CD4-positive, alpha-beta T cell treated with Interferon alpha-2 for 1 hour (primary cell): ENCODE measurements at regions not wholly inside any gene's neighbourhood (a gene's known extent, or its start where the extent isn't known, plus 50 kb on each side); places are given as distances from the start of the nearest gene placed in this dataset.
"Not testable (repeated sequence)": the region's sequence is repeated elsewhere in the genome, so short reads cannot be mapped to it uniquely, and the experiment has no call there.

Source experiments
- DNase-seq, 2 donors: peaks; one replicate each; pipeline ENCODE4 v3.0.0-alpha.2; 2020 to 2022

DNA sequence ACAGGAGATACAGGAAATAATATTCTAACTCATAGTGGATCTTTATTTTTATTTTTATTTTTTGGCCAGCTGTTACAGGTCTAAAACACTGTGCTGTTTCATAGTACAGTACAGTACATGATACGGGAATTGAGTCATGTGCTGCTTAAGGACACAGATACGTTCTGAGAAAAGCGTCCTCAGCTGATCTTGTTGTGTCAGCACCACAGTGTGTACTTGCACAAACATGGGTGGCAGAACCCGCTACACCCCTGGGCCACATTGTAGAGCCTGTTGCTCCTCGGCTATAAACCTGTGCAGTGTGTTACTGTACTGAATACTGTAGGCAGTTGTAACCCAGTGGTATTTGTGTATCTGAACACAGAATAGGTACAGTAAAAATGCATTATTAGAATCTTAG, 183.4 kb downstream of the OR4M2 start:
- DNase-seq: no peak

DNA sequence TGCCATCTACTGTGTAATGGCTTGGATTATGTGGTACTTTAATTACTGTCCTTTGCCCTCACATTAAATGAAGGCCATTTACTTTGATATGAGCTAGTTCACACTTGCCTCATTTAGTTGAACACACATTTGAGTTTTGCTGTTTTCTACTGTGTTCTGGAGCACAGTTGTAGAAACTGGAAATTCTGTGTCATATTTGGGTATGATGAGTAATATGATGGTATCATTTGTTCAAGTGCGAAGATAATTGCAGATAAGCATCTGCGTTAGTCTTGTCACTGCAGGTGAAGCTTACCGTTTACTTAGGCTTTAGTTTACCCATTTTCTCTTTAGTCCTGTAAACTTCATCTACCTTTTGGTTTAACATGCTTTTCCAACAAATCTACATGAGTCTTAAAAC, 183.9 kb downstream of the OR4M2 start:
- DNase-seq: not testable (repeated sequence)

DNA sequence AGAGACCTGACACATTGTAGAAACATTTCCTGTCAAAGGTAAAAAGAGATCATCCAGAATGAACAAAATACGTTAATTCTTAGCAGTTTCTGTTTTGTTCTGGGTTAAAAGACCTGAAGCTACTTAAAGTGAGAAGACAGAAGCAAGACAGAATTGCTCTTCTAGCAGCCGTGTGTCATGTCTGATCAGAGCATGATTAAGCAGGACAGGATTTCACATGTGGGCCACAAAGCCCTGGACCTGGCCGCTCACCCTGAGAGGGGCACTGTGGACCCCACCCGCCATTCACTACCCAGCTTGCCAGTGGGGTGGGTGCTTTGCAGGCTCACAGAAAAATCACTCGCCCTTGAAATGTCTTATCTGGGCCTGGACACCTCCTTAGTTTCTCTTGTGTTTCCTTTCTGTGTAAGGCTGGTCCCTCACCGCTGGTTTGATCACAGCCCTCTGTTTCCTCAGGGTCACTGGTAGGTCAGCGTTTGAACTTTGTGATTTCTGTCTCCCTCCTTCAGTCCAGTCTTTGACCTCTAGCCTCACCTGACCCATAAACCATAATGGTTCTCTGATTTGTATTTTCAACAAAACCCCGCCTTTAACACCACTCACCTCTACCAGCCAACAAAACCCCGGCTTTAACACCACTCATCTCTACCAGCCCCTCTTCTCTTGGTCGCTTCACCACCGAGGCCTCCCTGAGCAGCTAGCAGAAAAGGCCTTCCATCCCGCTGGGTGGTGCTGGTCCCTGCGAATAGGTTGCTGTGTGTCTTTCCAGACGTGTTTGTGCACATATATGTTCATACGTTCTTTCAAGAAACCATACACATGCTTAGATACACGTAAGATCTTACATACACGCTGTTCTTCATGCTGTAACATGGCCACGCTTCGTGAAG, 185.0 kb downstream of the OR4M2 start:
- DNase-seq: peak in 1 of 2 donors; percentile 18

DNA sequence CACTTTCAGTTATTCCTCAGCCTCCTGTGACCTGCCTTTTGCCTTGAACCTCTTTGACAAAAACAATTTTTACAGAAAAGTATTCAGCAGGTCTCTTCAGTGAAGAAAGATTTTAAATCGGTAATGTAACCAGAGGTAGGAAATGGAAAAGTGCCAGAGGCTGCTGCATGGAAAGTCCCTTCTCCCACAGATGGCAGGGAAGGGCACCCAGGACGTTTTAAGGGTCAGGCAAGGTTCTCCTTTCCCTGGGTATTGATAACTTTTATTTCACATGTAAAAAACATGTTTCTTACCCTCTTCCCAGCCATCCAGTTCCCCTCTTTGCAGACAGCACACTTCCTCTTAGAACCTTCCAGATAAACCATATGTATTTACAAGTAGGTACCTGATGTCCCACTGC, 185.6 kb downstream of the OR4M2 start:
- DNase-seq: no peak

DNA sequence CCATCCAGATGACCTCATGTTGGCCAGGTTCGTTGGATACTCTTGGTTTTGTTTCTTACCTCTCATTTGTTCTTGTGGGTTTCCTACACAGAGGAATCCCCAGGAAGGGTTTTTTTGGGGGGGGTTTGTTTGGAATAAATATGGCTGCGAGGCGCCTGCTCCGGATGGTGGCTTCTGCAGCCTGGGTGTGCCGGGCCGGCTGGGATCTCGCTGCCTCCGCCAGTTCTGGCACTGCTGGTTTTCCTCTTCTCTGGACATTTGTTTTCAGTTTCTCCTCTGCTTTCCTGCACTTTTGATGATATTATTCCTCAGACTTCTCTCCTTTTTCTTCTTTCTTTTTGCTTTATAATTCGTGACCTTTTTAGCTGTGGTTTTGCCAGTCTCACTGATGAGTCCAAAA, 187.4 kb downstream of the OR4M2 start:
- no peak for DNase-seq

DNA sequence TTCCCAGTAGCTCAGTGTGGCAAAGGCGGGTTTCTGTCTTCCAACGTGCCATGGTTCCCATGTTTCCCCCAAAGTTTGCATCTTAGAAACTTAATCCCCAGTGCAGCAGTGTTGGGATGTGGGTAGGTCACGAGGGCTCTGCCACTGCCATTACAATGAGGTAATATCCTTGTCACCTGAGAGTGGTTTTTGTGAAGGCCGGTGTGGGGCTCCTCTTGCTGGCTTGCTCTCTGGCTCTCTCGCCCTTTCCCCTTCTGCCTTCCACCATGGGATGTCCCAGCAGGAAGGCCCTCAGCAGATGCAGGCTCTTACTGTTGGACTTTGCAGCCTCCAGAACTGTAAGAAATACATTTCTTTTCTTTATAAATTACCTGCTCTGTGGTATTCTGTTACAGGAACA, 187.9 kb downstream of the OR4M2 start:
- not testable (repeated sequence) for DNase-seq

DNA sequence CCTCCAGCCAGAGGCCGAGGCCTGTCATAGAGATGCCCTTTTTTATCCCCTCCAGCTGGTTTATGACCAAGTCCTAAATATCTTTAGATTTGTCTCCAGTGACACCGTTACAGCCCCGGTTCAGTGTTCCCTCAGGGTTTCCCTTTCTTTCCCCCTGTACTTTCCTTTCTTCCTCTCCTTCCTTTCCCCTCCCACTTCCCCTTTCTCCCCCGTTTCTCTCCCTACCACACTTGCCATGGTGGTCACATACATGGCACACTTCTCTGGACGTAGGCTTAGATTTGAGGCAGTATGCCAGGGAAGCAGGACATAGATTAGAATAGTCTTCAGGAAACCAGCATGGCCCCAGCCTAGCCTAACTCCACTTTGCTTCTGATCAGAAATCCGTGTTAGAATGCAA, 188.3 kb downstream of the OR4M2 start:
- not testable (repeated sequence) for DNase-seq

DNA sequence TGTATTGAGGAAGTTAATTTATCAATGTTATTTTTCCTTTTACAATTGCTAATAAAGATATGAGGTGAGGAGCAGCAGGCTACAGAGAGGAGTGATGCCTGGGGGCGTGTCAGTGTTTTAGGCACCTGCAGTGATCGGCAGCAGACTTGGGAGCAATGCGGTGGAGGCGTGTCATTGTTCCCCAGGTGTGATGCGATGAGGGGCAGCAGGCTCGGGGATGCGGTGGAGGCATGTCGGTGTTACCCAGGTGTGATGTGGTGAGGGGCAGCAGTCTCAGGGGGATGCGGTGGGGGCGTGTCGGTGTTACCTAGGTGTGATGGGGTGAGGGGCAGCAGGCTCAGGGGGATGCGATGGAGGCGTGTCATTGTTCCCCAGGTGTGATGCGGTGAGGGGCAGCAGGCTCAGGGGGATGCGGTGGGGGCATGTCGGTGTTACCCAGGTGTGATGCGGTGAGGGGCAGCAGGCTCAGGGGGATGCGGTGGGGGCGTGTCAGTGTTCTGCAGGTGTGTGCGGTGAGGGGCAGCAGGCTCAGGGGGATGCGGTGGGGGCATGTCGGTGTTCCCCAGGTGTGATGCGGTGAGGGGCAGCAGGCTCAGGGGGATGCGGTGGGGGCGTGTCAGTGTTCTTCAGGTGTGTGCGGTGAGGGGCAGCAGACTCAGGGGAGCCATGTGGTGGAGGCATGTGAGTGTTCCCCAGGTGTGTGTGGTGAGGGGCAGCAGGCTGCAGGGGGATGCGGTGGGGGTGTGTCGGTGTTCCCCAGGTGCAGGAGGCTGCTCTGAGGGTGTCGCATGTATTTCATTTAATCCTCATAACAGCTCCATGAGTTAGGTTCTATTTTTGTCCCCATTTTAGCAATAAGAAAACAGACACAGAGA, 186.2 kb upstream of the GOLGA6L22 start:
- DNase-seq: not testable (repeated sequence)

DNA sequence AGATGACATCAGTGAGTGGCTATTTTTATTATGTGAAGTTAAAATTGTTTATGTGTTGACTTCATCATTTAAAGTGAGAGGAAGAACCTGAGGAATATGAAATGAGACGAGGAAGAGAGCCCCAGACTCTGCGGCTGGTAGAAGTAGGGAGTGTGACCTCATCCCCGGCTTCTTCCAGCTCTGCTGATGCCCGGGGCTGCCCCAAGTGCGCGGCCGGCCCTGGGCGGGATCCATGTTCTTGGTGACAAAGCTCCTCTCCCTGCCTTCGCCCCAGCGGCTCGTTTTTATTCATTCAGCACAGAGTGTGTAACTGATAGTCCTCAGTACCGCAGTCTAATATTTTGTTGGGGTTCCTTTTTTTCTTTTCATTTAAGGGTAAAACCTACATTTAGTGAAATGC, 185.5 kb upstream of the GOLGA6L22 start:
- not testable (repeated sequence) for DNase-seq

DNA sequence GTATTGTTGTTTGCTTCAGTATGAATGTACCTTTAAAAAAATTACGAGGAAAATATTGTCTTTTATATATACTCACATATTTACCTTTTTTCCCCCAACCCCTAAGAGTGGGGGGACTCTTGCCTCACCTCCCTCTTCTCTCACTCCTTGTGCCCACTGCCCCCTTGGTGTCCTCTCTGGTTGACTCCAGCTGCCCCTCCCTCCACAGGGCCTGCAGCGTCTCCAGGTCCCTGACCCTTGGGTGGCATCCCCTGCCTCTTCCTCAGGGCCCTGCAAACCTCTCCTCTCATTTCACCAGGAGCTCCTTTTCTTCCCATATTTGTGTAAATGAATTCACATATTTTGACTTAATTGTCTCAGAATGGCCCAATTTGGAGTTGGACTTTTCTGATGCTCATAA, 184.3 kb upstream of the GOLGA6L22 start:
- DNase-seq: not testable (repeated sequence)

DNA sequence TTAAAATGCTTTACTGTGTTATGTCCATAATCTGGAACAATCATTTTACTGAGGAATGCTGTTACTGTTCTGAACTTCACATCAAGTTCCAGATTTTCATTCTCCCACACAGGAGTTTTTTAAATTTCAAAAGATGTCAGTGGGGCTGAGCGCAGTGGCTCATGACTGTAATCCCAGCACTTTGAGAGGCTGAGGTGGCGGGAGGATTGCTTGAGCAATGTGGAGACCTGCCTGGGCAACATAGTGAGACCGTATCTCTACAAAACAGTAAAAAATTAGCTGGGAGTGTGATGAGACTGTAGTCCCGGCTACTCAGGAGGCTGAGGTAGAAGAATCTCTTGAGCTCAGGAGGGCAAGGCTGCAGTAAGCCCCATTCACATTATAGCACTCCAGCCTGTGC, 177.9 kb upstream of the GOLGA6L22 start:
- DNase-seq: not testable (repeated sequence)

DNA sequence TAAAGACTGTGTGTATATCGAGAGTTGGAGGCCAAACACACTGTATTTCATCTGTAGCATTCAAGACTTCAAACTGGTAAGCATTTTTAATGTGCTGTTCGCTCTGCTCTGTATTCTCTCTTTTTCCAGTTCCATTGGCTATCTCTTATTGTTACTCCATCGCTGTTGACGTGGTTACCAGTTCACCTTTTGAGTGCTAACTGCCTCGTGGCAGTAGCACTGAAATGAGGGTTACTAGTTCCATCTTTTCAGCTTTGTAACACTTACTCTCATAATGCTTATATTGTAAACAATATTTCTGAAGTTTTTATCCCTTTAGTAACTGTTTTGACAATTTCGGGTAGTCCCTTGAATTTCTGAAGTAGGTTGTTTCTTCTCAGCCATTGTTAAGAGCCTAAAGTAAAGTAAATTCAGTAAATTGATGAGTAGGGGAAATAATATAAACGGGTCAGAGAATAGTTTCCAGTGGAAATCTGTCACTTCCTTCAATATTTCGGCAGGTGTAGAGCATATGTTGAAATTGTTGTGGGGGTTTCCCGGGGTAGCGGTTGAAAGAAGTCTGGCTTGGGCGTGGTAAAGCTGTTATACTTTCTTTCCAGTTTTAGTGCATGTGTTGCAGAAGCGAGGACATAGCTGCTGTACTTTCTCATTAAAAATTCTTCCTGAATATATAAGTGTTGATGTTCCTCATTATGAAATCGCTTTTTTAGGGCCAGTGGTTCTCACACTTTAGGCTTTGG, 175.7 kb upstream of the GOLGA6L22 start:
- DNase-seq: not testable (repeated sequence)

DNA sequence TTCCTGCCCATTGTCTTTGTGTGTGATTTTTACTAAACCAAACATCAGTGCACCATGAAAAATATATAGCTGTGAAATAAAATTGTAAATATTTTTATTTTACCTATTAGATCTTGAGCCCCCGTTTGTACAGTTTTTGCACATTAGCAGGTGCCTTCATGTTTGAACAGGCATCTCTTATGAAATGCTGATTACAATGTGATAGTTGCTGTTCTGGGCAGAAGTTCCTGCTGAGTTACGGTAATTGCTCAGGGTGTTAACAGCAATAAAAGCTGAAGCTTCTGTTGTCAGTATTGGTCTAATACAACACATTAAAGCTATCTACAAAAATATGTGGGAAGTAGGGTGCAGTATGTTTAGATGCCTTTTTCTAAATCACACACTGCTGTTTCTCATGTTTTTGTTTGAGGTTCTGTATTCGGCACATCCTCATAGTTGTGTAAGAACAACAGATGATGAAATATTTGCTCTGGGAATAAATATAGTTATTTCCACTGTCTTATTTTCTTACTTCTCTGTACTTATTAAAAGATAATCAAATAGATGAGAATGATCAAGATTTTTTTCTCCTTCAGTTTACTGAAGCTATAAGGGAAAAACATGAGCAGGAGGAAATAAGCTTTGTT, 173.8 kb upstream of the GOLGA6L22 start:
- DNase-seq: not testable (repeated sequence)

DNA sequence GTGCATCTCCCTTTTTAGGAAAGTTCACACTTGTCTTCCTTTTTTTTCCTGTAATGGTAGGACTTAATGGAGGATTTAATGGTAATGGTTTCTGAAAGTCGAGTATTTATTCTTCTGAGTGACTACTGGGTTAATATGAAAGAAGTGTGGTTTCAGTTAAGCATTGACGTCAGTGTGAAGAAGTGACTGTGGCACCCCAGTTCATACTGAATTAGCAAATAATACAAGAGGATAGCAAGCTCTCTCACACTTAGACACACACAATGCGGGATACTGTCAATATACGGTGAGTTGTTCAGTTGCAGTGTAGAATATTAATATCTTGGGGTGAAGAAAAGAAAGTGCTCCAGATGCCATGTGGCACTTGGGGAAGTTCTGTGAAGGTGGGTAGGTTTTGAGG, 167.6 kb upstream of the GOLGA6L22 start:
- DNase-seq: not testable (repeated sequence)

DNA sequence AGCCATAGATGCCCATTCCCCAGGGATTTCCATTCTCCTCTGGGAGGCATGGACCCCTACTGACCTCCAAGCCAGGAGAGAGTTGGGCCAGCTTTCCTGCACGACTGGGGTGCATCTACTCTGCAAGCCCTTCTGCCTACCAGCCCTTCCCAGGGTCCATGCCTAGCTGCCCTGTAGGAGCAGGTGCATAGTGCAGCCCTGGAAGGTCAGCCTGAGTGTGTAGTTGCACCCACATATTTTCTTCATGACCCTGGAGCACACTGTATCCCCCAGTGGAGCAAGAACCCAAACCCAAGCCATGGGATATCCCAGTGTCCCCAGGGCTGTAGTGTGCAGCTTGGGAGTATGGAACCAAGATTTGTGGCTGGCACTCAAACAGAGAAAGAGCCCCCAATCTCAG, 155.6 kb upstream of the GOLGA6L22 start:
- not testable (repeated sequence) for DNase-seq
